GM20431 (cell line): ENCODE measurements at regions not wholly inside any gene's neighbourhood (a gene's known extent, or its start where the extent isn't known, plus 50 kb on each side); places are given as distances from the start of the nearest gene placed in this dataset.

ENCODE experiments used
- in situ Hi-C: fragments of 300-500 bp; cut with MseI, MboI; formaldehyde crosslinking; loops from one replicate; pipeline ENCODE4 v1.15.0; 2020; ENCODE audit warnings: low sequenced_read_pairs; ENCODE audit not compliant: unreplicated experiment

- in situ Hi-C loops: loop anchor here (10.0 to 25.0 kb wide), 2 partner anchors 312 to 519 kb away; partner anchors contain the start of gene BCAS4
These were observed 235.8 kb downstream of the NFATC2 start for GRCh38 chr20:51306521-51307358.

- in situ Hi-C loops: loop anchor here (10.0 to 25.0 kb wide), 2 partner anchors 311 to 519 kb away; partner anchors contain the start of gene BCAS4
These were observed 236.4 kb downstream of the NFATC2 start for GRCh38 chr20:51306081-51306480.

- in situ Hi-C loops: loop anchor here (10.0 to 25.0 kb wide), 2 partner anchors 311 to 518 kb away; partner anchors contain the start of gene BCAS4
These were observed 237.0 kb downstream of the NFATC2 start for GRCh38 chr20:51305316-51306052.

- in situ Hi-C loops: loop anchor here (10.0 to 25.0 kb wide), 2 partner anchors 309 to 517 kb away; partner anchors contain the start of gene BCAS4
These were observed 238.5 kb downstream of the NFATC2 start for GRCh38 chr20:51303731-51304670.

GRCh38 chr20:51301026-51301425 lies 241.5 kb downstream of the NFATC2 start:
- in situ Hi-C loops: loop anchor here (10.0 to 25.0 kb wide), 2 partner anchors 306 to 514 kb away; partner anchors contain the start of gene BCAS4

- in situ Hi-C loops: loop anchor here (10.0 to 25.0 kb wide), 2 partner anchors 305 to 513 kb away; partner anchors contain the start of gene BCAS4
These were observed 242.4 kb downstream of the NFATC2 start for GRCh38 chr20:51300104-51300503.

- in situ Hi-C loops: no loop called here
These were observed 243.1 kb downstream of the NFATC2 start for GRCh38 chr20:51299413-51299812.

GRCh38 chr20:51298141-51298749 lies 244.3 kb downstream of the NFATC2 start:
- in situ Hi-C loops: no loop called here

- in situ Hi-C loops: no loop called here
These were observed 254.7 kb downstream of the NFATC2 start for GRCh38 chr20:51287628-51288413.

GRCh38 chr20:51286758-51287157 lies 255.8 kb downstream of the NFATC2 start:
- in situ Hi-C loops: no loop called here

- in situ Hi-C loops: no loop called here
These were observed 256.8 kb downstream of the NFATC2 start for GRCh38 chr20:51285684-51286083.

- in situ Hi-C loops: no loop called here
These were observed 257.6 kb downstream of the NFATC2 start for GRCh38 chr20:51284871-51285270.

- in situ Hi-C loops: no loop called here
These were observed 258.3 kb downstream of the NFATC2 start for GRCh38 chr20:51284176-51284575.

- in situ Hi-C loops: no loop called here
These were observed 258.6 kb upstream of the KCNG1 start for GRCh38 chr20:51281521-51281920.

GRCh38 chr20:51280047-51280446 lies 257.1 kb upstream of the KCNG1 start:
- in situ Hi-C loops: no loop called here

GRCh38 chr20:51277961-51278360 lies 255.1 kb upstream of the KCNG1 start:
- in situ Hi-C loops: no loop called here

GRCh38 chr20:51276296-51276695 lies 253.4 kb upstream of the KCNG1 start:
- in situ Hi-C loops: no loop called here

GRCh38 chr20:51275826-51276225 lies 252.9 kb upstream of the KCNG1 start:
- in situ Hi-C loops: no loop called here

- in situ Hi-C loops: no loop called here
These were observed 252.3 kb upstream of the KCNG1 start for GRCh38 chr20:51275181-51275580.
